Activated CD4-positive, alpha-beta T cell treated with anti-CD3 and anti-CD28 coated beads, Interleukin-2, amount 10 ng/mL, durations not matched to agents 7 days and 5 days (primary cell): ENCODE measurements at regions not wholly inside any gene's neighbourhood (a gene's known extent, or its start where the extent isn't known, plus 50 kb on each side); places are given as distances from the start of the nearest gene placed in this dataset.

Experiments used
- CTCF ChIA-PET: fragments of 350-600 bp; sonication (Branson Sonifier 250); formaldehyde crosslinking; loops from one replicate; lab custom pipeline; 2021; ENCODE audit warnings: antibody characterized with exemption; lab: Charles Lee
- POLR2A ChIA-PET: fragments of 350-600 bp; sonication (Branson Sonifier 250); formaldehyde crosslinking; loops from one replicate; lab custom pipeline; 2021; ENCODE audit warnings: antibody characterized with exemption; lab: Charles Lee
- DNase-seq: peaks from one replicate; pipeline ENCODE4 v3.0.0-alpha.2; 2020
- H3K27ac Mint-ChIP-seq: one replicate; pipeline ENCODE4 v1.8.0; 2021; ENCODE audit warnings: mild to moderate bottlenecking, moderate library complexity, mixed read lengths
- H3K27me3 Mint-ChIP-seq: one replicate; pipeline ENCODE4 v1.8.0; 2021; ENCODE audit warnings: mixed read lengths
- H3K36me3 Mint-ChIP-seq: one replicate; pipeline ENCODE4 v1.8.0; 2021; ENCODE audit warnings: low read depth, mixed read lengths
- H3K4me1 Mint-ChIP-seq: one replicate; pipeline ENCODE4 v1.8.0; 2021; ENCODE audit warnings: mixed read lengths
- H3K4me3 Mint-ChIP-seq: one replicate; pipeline ENCODE4 v1.8.0; 2021; ENCODE audit warnings: mild to moderate bottlenecking, moderate library complexity, mixed read lengths
- H3K9me3 Mint-ChIP-seq: one replicate; pipeline ENCODE4 v1.8.0; 2021; ENCODE audit warnings: mixed read lengths

GRCh38 chr13:44818016-44818415 lies 171.3 kb downstream of the NUFIP1 start:
- ChIA-PET POLR2A (no interaction called here), CTCF (no interaction called here)
- Mint-ChIP-seq H3K4me1 (peaks cover 12% of the 10 kb centered on the region), H3K27ac (no peak overlapping the region), H3K36me3 (no peaks in the 10 kb centered on the region), H3K9me3 (no peaks in the 10 kb centered on the region), H3K27me3 (peaks cover 6% of the 10 kb centered on the region), H3K4me3 (no peak overlapping the region)
- no peak for DNase-seq

- Mint-ChIP-seq H3K36me3 (no peaks in the 10 kb centered on the region), H3K4me3 (no peak overlapping the region), H3K4me1 (peaks cover 12% of the 10 kb centered on the region), H3K27me3 (peaks cover 7% of the 10 kb centered on the region), H3K27ac (no peak overlapping the region), H3K9me3 (no peaks in the 10 kb centered on the region)
- POLR2A ChIA-PET = no interaction called here
- no peak for DNase-seq
- CTCF ChIA-PET = no interaction called here
These were observed 172.1 kb downstream of the NUFIP1 start for GRCh38 chr13:44817131-44817671.

GRCh38 chr13:44816701-44817100 lies 172.6 kb downstream of the NUFIP1 start:
- Mint-ChIP-seq H3K9me3 (no peaks in the 10 kb centered on the region), H3K4me3 (no peak overlapping the region), H3K36me3 (no peaks in the 10 kb centered on the region), H3K4me1 (peaks cover 12% of the 10 kb centered on the region), H3K27ac (no peak overlapping the region), H3K27me3 (peaks cover 9% of the 10 kb centered on the region)
- no peak for DNase-seq
- CTCF ChIA-PET = no interaction called here
- POLR2A ChIA-PET = no interaction called here

GRCh38 chr13:44815623-44816022 lies 173.6 kb downstream of the NUFIP1 start:
- POLR2A ChIA-PET = no interaction called here
- no peak overlapping the region for H3K4me3 Mint-ChIP-seq
- no peaks in the 10 kb centered on the region for H3K36me3 Mint-ChIP-seq
- DNase-seq = no peak
- no peak overlapping the region for H3K27ac Mint-ChIP-seq
- no peaks in the 10 kb centered on the region for H3K9me3 Mint-ChIP-seq
- H3K4me1 Mint-ChIP-seq = peaks cover 12% of the 10 kb centered on the region
- H3K27me3 Mint-ChIP-seq = peaks cover 11% of the 10 kb centered on the region
- CTCF ChIA-PET = no interaction called here

- Mint-ChIP-seq H3K27me3 (peaks cover 11% of the 10 kb centered on the region), H3K27ac (no peak overlapping the region), H3K4me3 (no peak overlapping the region), H3K36me3 (no peaks in the 10 kb centered on the region), H3K9me3 (no peaks in the 10 kb centered on the region), H3K4me1 (peaks cover 12% of the 10 kb centered on the region)
- ChIA-PET POLR2A (no interaction called here), CTCF (interaction anchor here (1.3 kb wide), 1 partner anchor 10 kb away, joined by 3 read pairs; no protein-coding TSS in a partner anchor)
- no peak for DNase-seq
These were observed 174.4 kb downstream of the NUFIP1 start for GRCh38 chr13:44814836-44815235.

GRCh38 chr13:44814161-44814560 lies 175.1 kb downstream of the NUFIP1 start:
- H3K4me1 Mint-ChIP-seq = peaks cover 8% of the 10 kb centered on the region
- no peaks in the 10 kb centered on the region for H3K36me3 Mint-ChIP-seq
- H3K9me3 Mint-ChIP-seq = no peaks in the 10 kb centered on the region
- H3K4me3 Mint-ChIP-seq = no peak overlapping the region
- H3K27me3 Mint-ChIP-seq = peaks cover 11% of the 10 kb centered on the region
- ChIA-PET POLR2A (no interaction called here), CTCF (interaction anchor here (1.3 kb wide), 1 partner anchor 9 kb away, joined by 3 read pairs; no protein-coding TSS in a partner anchor)
- no peak overlapping the region for H3K27ac Mint-ChIP-seq
- DNase-seq = no peak

GRCh38 chr13:44812818-44813217 lies 176.5 kb downstream of the NUFIP1 start:
- H3K27me3 Mint-ChIP-seq = peaks cover 11% of the 10 kb centered on the region
- H3K27ac Mint-ChIP-seq = no peak overlapping the region
- DNase-seq = no peak
- H3K36me3 Mint-ChIP-seq = no peaks in the 10 kb centered on the region
- ChIA-PET CTCF (interaction anchor here (1.0 kb wide), 1 partner anchor 11 kb away, joined by 3 read pairs; no protein-coding TSS in a partner anchor), POLR2A (no interaction called here)
- peaks cover 4% of the 10 kb centered on the region for H3K4me1 Mint-ChIP-seq
- H3K4me3 Mint-ChIP-seq = no peak overlapping the region
- no peaks in the 10 kb centered on the region for H3K9me3 Mint-ChIP-seq

- no peaks in the 10 kb centered on the region for H3K4me1 Mint-ChIP-seq
- no peak overlapping the region for H3K4me3 Mint-ChIP-seq
- no peaks in the 10 kb centered on the region for H3K9me3 Mint-ChIP-seq
- DNase-seq = no peak
- H3K27ac Mint-ChIP-seq = no peak overlapping the region
- H3K36me3 Mint-ChIP-seq = no peaks in the 10 kb centered on the region
- peaks cover 11% of the 10 kb centered on the region for H3K27me3 Mint-ChIP-seq
- ChIA-PET CTCF (no interaction called here), POLR2A (no interaction called here)
These were observed 179.0 kb downstream of the NUFIP1 start for GRCh38 chr13:44810061-44810840.

- H3K9me3 Mint-ChIP-seq = no peaks in the 10 kb centered on the region
- CTCF ChIA-PET = no interaction called here
- POLR2A ChIA-PET = no interaction called here
- H3K4me3 Mint-ChIP-seq = no peak overlapping the region
- peaks cover 7% of the 10 kb centered on the region for H3K27me3 Mint-ChIP-seq
- H3K4me1 Mint-ChIP-seq = no peaks in the 10 kb centered on the region
- no peak overlapping the region for H3K27ac Mint-ChIP-seq
- no peak for DNase-seq
- H3K36me3 Mint-ChIP-seq = no peaks in the 10 kb centered on the region
These were observed 180.1 kb downstream of the NUFIP1 start for GRCh38 chr13:44809190-44809589.

GRCh38 chr13:44808185-44808584 lies 181.1 kb downstream of the NUFIP1 start:
- DNase-seq = no peak
- H3K4me1 Mint-ChIP-seq = no peaks in the 10 kb centered on the region
- ChIA-PET POLR2A (no interaction called here), CTCF (no interaction called here)
- H3K27ac Mint-ChIP-seq = no peak overlapping the region
- no peaks in the 10 kb centered on the region for H3K9me3 Mint-ChIP-seq
- H3K4me3 Mint-ChIP-seq = no peak overlapping the region
- no peaks in the 10 kb centered on the region for H3K36me3 Mint-ChIP-seq
- peaks cover 7% of the 10 kb centered on the region for H3K27me3 Mint-ChIP-seq

- H3K9me3 Mint-ChIP-seq = no peaks in the 10 kb centered on the region
- no peak overlapping the region for H3K4me3 Mint-ChIP-seq
- no peak for DNase-seq
- peaks cover 4% of the 10 kb centered on the region for H3K27me3 Mint-ChIP-seq
- no peaks in the 10 kb centered on the region for H3K4me1 Mint-ChIP-seq
- H3K27ac Mint-ChIP-seq = no peak overlapping the region
- H3K36me3 Mint-ChIP-seq = no peaks in the 10 kb centered on the region
- ChIA-PET CTCF (interaction anchor here (0.6 kb wide), 1 partner anchor 25 kb away, joined by 6 read pairs; no protein-coding TSS in a partner anchor), POLR2A (no interaction called here)
These were observed 181.7 kb downstream of the NUFIP1 start for GRCh38 chr13:44807449-44808034.

GRCh38 chr13:44806826-44807225 lies 182.4 kb downstream of the NUFIP1 start:
- H3K4me1 Mint-ChIP-seq = no peaks in the 10 kb centered on the region
- ChIA-PET CTCF (interaction anchor here (0.6 kb wide), 1 partner anchor 25 kb away, joined by 6 read pairs; no protein-coding TSS in a partner anchor), POLR2A (no interaction called here)
- H3K4me3 Mint-ChIP-seq = no peak overlapping the region
- H3K27ac Mint-ChIP-seq = no peak overlapping the region
- H3K36me3 Mint-ChIP-seq = no peaks in the 10 kb centered on the region
- DNase-seq = no peak
- H3K9me3 Mint-ChIP-seq = no peaks in the 10 kb centered on the region
- peaks cover 2% of the 10 kb centered on the region for H3K27me3 Mint-ChIP-seq

- H3K27ac Mint-ChIP-seq = no peak overlapping the region
- DNase-seq = no peak
- POLR2A ChIA-PET = no interaction called here
- no peaks in the 10 kb centered on the region for H3K9me3 Mint-ChIP-seq
- H3K4me3 Mint-ChIP-seq = no peak overlapping the region
- CTCF ChIA-PET = interaction anchor here (1.2 kb wide), 1 partner anchor 9 kb away, joined by 3 read pairs; no protein-coding TSS in a partner anchor
- no peaks in the 10 kb centered on the region for H3K27me3 Mint-ChIP-seq
- no peaks in the 10 kb centered on the region for H3K36me3 Mint-ChIP-seq
- no peaks in the 10 kb centered on the region for H3K4me1 Mint-ChIP-seq
These were observed 183.7 kb downstream of the NUFIP1 start for GRCh38 chr13:44805585-44805984.
